ENCODE measurements at regions not wholly inside any gene's neighbourhood (a gene's known extent, or its start where the extent isn't known, plus 50 kb on each side); places are given as distances from the start of the nearest gene placed in this dataset.

- no peak overlapping the region for H3K4me3 ChIP-seq (replicated peaks; ENCODE audit: low read depth, low read length)
- no peak for TF ChIP-seq CTCF (IDR thresholded peaks at IDR 0.05; ENCODE audit: low read length, missing control alignments)
- DNase-seq (ENCODE audit: low read depth): no peak
Observed at GRCh38 chr12:77571127-77571526, 259.6 kb upstream of the NAV3 start.

DNA sequence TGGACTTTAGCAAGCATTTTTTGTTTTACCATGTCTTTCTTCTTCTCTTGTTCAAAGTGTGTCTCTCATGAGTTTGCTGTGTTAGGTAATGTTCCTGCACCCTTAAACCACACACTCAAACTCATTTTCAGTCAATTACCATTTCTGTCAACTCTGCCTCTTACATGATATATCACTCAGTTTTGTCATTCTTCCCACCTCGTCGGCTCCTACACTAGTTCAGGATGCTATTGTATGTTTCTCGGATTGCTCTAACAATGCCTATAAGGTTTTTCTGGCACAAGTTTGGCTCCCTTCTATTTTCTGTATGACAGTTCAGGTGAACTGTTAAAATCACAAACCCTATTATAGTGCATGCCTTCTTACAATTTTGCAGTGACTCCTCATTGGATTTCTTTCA lies 260.8 kb upstream of the NAV3 start:
- no peak for DNase-seq (ENCODE audit: low read depth)
- no peak for TF ChIP-seq CTCF (IDR thresholded peaks at IDR 0.05; ENCODE audit: low read length, missing control alignments)
- no peak overlapping the region for H3K4me3 ChIP-seq (replicated peaks; ENCODE audit: low read depth, low read length)

- TF ChIP-seq CTCF (IDR thresholded peaks at IDR 0.05; ENCODE audit: low read length, missing control alignments): no peak
- H3K4me3 ChIP-seq (replicated peaks; ENCODE audit: low read depth, low read length): no peak overlapping the region
- DNase-seq (ENCODE audit: low read depth): no peak
Observed at GRCh38 chr12:77560714-77561113, 270.0 kb upstream of the NAV3 start.

DNA sequence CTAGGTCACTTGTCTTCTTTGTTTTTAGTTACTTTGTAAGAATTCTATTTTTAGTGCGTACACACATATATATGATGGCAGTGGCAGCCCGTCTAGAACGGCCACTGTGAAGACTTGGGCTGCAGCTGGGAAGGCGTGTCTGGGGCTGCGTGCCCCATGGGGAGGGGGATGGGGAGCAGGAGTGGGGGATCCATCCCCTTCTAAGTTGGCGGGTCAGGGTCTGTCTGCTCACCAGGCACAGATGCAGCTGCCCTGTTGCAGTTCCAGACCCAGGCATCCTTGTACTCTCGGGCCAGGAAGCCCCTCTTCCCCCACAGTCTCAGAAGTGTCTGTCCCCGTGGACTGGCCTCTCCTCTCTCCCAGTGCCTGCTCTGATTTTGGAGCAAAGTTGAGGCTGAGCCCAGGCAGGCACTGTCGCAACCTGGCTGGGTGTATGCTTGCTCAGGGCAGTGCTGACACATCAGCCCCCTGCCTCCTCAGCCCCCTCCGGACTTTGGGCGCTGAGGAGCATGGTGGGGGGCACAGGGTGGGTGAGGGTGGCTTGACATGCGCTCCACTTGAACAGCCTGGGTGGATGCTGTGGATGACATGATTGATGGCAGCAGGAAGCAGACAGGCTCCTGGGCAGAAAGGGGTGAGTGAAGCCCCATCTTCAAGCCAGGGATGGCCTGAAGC lies 271.2 kb upstream of the NAV3 start:
- no peak for DNase-seq (ENCODE audit: low read depth)
- no peak for TF ChIP-seq CTCF (IDR thresholded peaks at IDR 0.05; ENCODE audit: low read length, missing control alignments)
- H3K4me3 ChIP-seq (replicated peaks; ENCODE audit: low read depth, low read length): no peak overlapping the region

DNA sequence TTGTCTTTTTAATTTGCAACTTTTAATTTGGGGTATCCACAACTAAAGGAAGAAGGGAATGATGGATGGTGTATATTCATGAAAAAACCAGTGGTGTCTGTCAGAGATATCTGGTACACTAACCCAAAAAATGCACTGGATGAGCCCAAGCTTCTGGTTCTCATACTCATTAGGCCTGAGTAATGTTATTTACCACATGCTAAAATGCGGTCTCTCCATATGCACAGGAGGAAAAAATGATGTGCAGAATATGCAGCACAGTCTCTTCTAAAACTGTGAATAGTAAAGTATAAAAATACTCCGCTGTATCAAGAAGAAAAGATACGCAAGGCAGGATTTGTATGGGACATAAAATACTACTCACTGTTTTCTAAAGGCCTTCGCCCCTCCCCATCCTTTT lies 275.6 kb upstream of the NAV3 start:
- TF ChIP-seq CTCF (IDR thresholded peaks at IDR 0.05; ENCODE audit: low read length, missing control alignments): no peak
- DNase-seq (ENCODE audit: low read depth): no peak
- no peak overlapping the region for H3K4me3 ChIP-seq (replicated peaks; ENCODE audit: low read depth, low read length)

- TF ChIP-seq CTCF (IDR thresholded peaks at IDR 0.05; ENCODE audit: low read length, missing control alignments): no peak
- H3K4me3 ChIP-seq (replicated peaks; ENCODE audit: low read depth, low read length): no peak overlapping the region
- no peak for DNase-seq (ENCODE audit: low read depth)
Observed at GRCh38 chr12:77553976-77554619, 276.6 kb upstream of the NAV3 start.

Data from fibroblast of pulmonary artery (primary cell).